B cell (primary cell): ENCODE measurements at regions not wholly inside any gene's neighbourhood (a gene's known extent, or its start where the extent isn't known, plus 50 kb on each side); places are given as distances from the start of the nearest gene placed in this dataset.

Experiments
- ATAC-seq: fragments of 200-7000 bp; cut with Tn5 transposase; one replicate; pipeline ENCODE4 v1.10.0; 2021; ENCODE audit warnings: low read depth, mild to moderate bottlenecking, moderate number of reproducible peaks, moderate library complexity
- CTCF ChIA-PET: fragments of 350-600 bp; sonication (Branson Sonifier 250); formaldehyde crosslinking; loops from one replicate; lab custom pipeline; 2021; ENCODE audit warnings: antibody characterized with exemption, inconsistent platforms; lab: Charles Lee
- POLR2A ChIA-PET: fragments of 350-600 bp; sonication (Branson Sonifier 250); formaldehyde crosslinking; loops from one replicate; lab custom pipeline; 2021; ENCODE audit warnings: antibody characterized with exemption; lab: Charles Lee
- DNase-seq: peaks from one replicate; pipeline ENCODE4 v3.0.0; 2013
- H2AFZ ChIP-seq: 2 replicates; pipeline ENCODE4 v1.6.1; 2012; ENCODE audit warnings: mild to moderate bottlenecking, low read depth, low read length; ENCODE audit not compliant: insufficient read depth, poor library complexity, severe bottlenecking
- H3K27ac ChIP-seq, 2 donors: 1 replicate in 1 of 2; 2 replicates in 1 of 2; pipeline ENCODE4 v1.5.1; 2012 to 2013; ENCODE audit warnings: low read length in 2 of 2, mild to moderate bottlenecking in 2 of 2, moderate library complexity in 1 of 2
- H3K27me3 ChIP-seq, 4 experiments: fragments of 200-600 bp in 1 of 4; sonication (generic) in 1 of 4; replicated peaks in 1 of 4; 1 replicate in 2 of 4; 2 replicates in 2 of 4; pipeline versions ENCODE4 v1.6.1 to v1.7.0; 2013 to 2016; ENCODE audit warnings: low read length in 3 of 4, mild to moderate bottlenecking in 2 of 4, mixed read lengths in 1 of 4, moderate library complexity in 1 of 4; ENCODE audit not compliant: insufficient read depth in 4 of 4, control insufficient read depth in 3 of 4; ENCODE audit errors: control extremely low read depth in 1 of 4
- H3K36me3 ChIP-seq, 2 experiments: replicated peaks in 1 of 2; 1 replicate in 1 of 2; 2 replicates in 1 of 2; pipeline versions ENCODE4 v1.6.1 to v1.7.1; 2013; ENCODE audit warnings: low read length in 1 of 2; ENCODE audit not compliant: insufficient read depth in 2 of 2, control insufficient read depth in 1 of 2; ENCODE audit errors: control extremely low read depth in 1 of 2, extremely low read depth in 1 of 2
- H3K4me1 ChIP-seq, 2 donors: fragments of 200-600 bp in 1 of 2; sonication (generic) in 1 of 2; 1 replicate in 1 of 2; 2 replicates in 1 of 2; pipeline versions ENCODE4 v1.5.1 to v1.6.1; 2013 to 2017; ENCODE audit warnings: low read length in 2 of 2; ENCODE audit not compliant: control insufficient read depth in 2 of 2, insufficient read depth in 2 of 2
- H3K4me2 ChIP-seq: replicated peaks from 2 replicates; pipeline ENCODE3; 2012; ENCODE audit warnings: mild to moderate bottlenecking, low read depth, low read length; ENCODE audit not compliant: poor library complexity, severe bottlenecking
- H3K4me3 ChIP-seq, 5 experiments: fragments of 200-600 bp in 1 of 5; sonication (generic) in 1 of 5; 1 replicate in 3 of 5; 2 replicates in 2 of 5; pipeline versions ENCODE4 v1.5.1 to v1.7.0; 2011 to 2016; ENCODE audit warnings: low read length in 4 of 5, mild to moderate bottlenecking in 4 of 5, low read depth in 2 of 5, control low read depth in 1 of 5, moderate library complexity in 1 of 5; ENCODE audit not compliant: insufficient read depth in 1 of 5; ENCODE audit errors: control extremely low read depth in 1 of 5, extremely low read depth in 1 of 5
- H3K79me2 ChIP-seq: fragments of 200-600 bp; sonication (generic); one replicate; pipeline ENCODE4 v1.6.0; 2016; ENCODE audit warnings: low read length; ENCODE audit not compliant: control insufficient read depth, insufficient read depth
- H3K9ac ChIP-seq: fragments of 200-600 bp; sonication (generic); 2 replicates; pipeline ENCODE4 v1.6.1; 2017; ENCODE audit warnings: mild to moderate bottlenecking, low read length, moderate library complexity
- H3K9me3 ChIP-seq, 3 donors: one replicate each; pipeline versions ENCODE4 v1.6.1 to v1.7.1; 2013; ENCODE audit warnings: low read length in 2 of 3; ENCODE audit not compliant: control insufficient read depth in 2 of 3, insufficient read depth in 1 of 3; ENCODE audit errors: control extremely low read depth in 1 of 3
- H4K20me1 ChIP-seq: 2 replicates; pipeline ENCODE4 v1.6.0; 2012; ENCODE audit warnings: mild to moderate bottlenecking, low read length; ENCODE audit not compliant: insufficient read depth, control insufficient read depth, poor library complexity, severe bottlenecking
- H3K27ac Mint-ChIP-seq: one replicate; pipeline ENCODE4 v1.8.0; 2021; ENCODE audit warnings: mixed read lengths
- H3K27me3 Mint-ChIP-seq: one replicate; pipeline ENCODE4 v1.8.0; 2021; ENCODE audit warnings: mixed read lengths
- H3K4me1 Mint-ChIP-seq: one replicate; pipeline ENCODE4 v1.8.0; 2021; ENCODE audit warnings: mixed read lengths
- H3K4me3 Mint-ChIP-seq: one replicate; pipeline ENCODE4 v1.8.0; 2021; ENCODE audit warnings: mixed read lengths
- H3K9me3 Mint-ChIP-seq: one replicate; pipeline ENCODE4 v1.8.0; 2022; ENCODE audit warnings: mixed read lengths; ENCODE audit not compliant: insufficient read depth
- CTCF ChIP-seq: fragments of 200-600 bp; IDR thresholded peaks from one replicate; pipeline ENCODE4 v1.8.0; 2022; ENCODE audit warnings: antibody characterized with exemption, mild to moderate bottlenecking
- EZH2 ChIP-seq: IDR thresholded peaks from 2 replicates; pipeline ENCODE4 v1.6.1; 2012; ENCODE audit warnings: borderline replicate concordance, low read depth, mild to moderate bottlenecking, moderate library complexity, low read length; ENCODE audit not compliant: insufficient read depth, poor library complexity, severe bottlenecking
- WGBS: methylation state at CpG from one replicate; pipeline ENCODE4 v1.1.5; 2013; ENCODE audit warnings: missing lambda C conversion rate; ENCODE audit not compliant: insufficient coverage; 5-methylcytosine and 5-hydroxymethylcytosine counted together
- intact Hi-C: fragments of 100-400 bp; cut with micrococcal nuclease; formaldehyde crosslinking; loops from one replicate; pipeline ENCODE4 v1.10.0; 2022

GRCh38 chr11:92330114-92330513 lies 105.5 kb downstream of the FAT3 start:
- no peak for TF ChIP-seq CTCF
- TF ChIP-seq EZH2 = no peak
- no peaks in the 10 kb centered on the region for H3K27me3 ChIP-seq
- no peak overlapping the region for H3K9ac ChIP-seq
- H2AFZ ChIP-seq = no peak overlapping the region
- H3K4me2 ChIP-seq = no peak overlapping the region
- no peaks in the 10 kb centered on the region for H3K4me1 Mint-ChIP-seq
- no peaks in the 10 kb centered on the region for H3K4me1 ChIP-seq
- H3K4me3 Mint-ChIP-seq = no peak overlapping the region
- intact Hi-C loops = no loop called here
- no peaks in the 10 kb centered on the region for H4K20me1 ChIP-seq
- POLR2A ChIA-PET = no interaction called here
- WGBS = 80% methylated on average over 1 of the region's 2 CpGs
- DNase-seq (no peak), ATAC-seq (no peak)
- peaks cover 0 to 3% (median 0%) of the 10 kb centered on the region in 3 donors for H3K9me3 ChIP-seq
- H3K36me3 ChIP-seq = no peaks in the 10 kb centered on the region
- CTCF ChIA-PET = no interaction called here
- H3K27ac Mint-ChIP-seq = no peak overlapping the region
- H3K79me2 ChIP-seq = no peaks in the 10 kb centered on the region
- H3K27me3 Mint-ChIP-seq = no peaks in the 10 kb centered on the region
- H3K9me3 Mint-ChIP-seq = peaks cover 2% of the 10 kb centered on the region
- no peak overlapping the region for H3K27ac ChIP-seq
- no peak overlapping the region for H3K4me3 ChIP-seq

GRCh38 chr11:92332986-92333385 lies 108.4 kb downstream of the FAT3 start:
- H3K79me2 ChIP-seq = no peaks in the 10 kb centered on the region
- H3K36me3 ChIP-seq = no peaks in the 10 kb centered on the region
- DNase-seq (no peak), ATAC-seq (no peak)
- H3K27ac ChIP-seq = no peak overlapping the region
- peaks cover 0 to 6% (median 0%) of the 10 kb centered on the region in 3 donors for H3K9me3 ChIP-seq
- no CpG with 5 or more reads among the region's 1 CpG for WGBS
- no peaks in the 10 kb centered on the region for H3K4me1 Mint-ChIP-seq
- H3K27me3 ChIP-seq = no peaks in the 10 kb centered on the region
- H4K20me1 ChIP-seq = no peaks in the 10 kb centered on the region
- no peak overlapping the region for H3K4me2 ChIP-seq
- no peak overlapping the region for H3K4me3 ChIP-seq
- CTCF ChIA-PET = no interaction called here
- H3K9me3 Mint-ChIP-seq = peaks cover 2% of the 10 kb centered on the region
- POLR2A ChIA-PET = no interaction called here
- no peak overlapping the region for H3K9ac ChIP-seq
- H3K4me3 Mint-ChIP-seq = no peak overlapping the region
- intact Hi-C loops = no loop called here
- no peaks in the 10 kb centered on the region for H3K4me1 ChIP-seq
- no peak for TF ChIP-seq EZH2
- no peak for TF ChIP-seq CTCF
- no peak overlapping the region for H3K27ac Mint-ChIP-seq
- H2AFZ ChIP-seq = no peak overlapping the region
- H3K27me3 Mint-ChIP-seq = no peaks in the 10 kb centered on the region
